ENCODE measurements at regions not wholly inside any gene's neighbourhood (a gene's known extent, or its start where the extent isn't known, plus 50 kb on each side); places are given as distances from the start of the nearest gene placed in this dataset.

- H3K27ac ChIP-seq (ENCODE audit: low read depth, low read length, severe bottlenecking): no peak overlapping the region
- H3K9me3 ChIP-seq (ENCODE audit: control insufficient read depth, low read length): no peaks in the 10 kb centered on the region
- H3K36me3 ChIP-seq (ENCODE audit: control insufficient read depth, insufficient read depth, low read length): no peaks in the 10 kb centered on the region
- peaks cover 3% of the 10 kb centered on the region for H3K4me1 ChIP-seq (ENCODE audit: control insufficient read depth, insufficient read depth, low read length, poor library complexity, severe bottlenecking)
- WGBS, 2 experiments (ENCODE audit: insufficient coverage in 2 of 2): 100% methylated on average over 1 of the region's 3 CpGs; no CpG with 5 or more reads in 1 of the 2 experiments
- H3K4me3 ChIP-seq (ENCODE audit: extremely low read depth, insufficient read depth, low read length, poor library complexity, severe bottlenecking): no peak overlapping the region
Measured at GRCh38 chr10:123521076-123521475, 145.1 kb upstream of the GPR26 start.

DNA sequence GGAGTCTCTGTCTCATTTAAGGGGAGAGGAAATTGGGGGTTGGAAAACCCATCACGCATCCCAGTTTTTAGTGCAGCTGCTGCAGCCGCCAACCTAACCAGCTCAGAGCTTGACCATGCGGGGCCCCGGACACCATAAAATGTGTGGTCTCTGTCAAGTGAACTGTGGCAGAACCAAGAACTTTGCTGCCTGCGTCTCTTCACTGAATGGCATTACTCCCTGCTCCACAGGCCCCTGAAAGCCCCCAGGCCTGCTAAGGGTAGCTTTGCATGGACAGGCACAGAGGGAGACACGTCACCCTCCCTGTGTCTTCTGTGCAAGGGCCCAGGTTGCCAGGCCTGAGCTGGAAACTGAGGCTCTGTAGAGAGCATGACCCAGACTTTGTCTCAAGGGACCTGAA lies 144.6 kb upstream of the GPR26 start:
- H3K36me3 ChIP-seq (ENCODE audit: control insufficient read depth, insufficient read depth, low read length): no peaks in the 10 kb centered on the region
- no peak overlapping the region for H3K4me3 ChIP-seq (ENCODE audit: extremely low read depth, insufficient read depth, low read length, poor library complexity, severe bottlenecking)
- peaks cover 3% of the 10 kb centered on the region for H3K4me1 ChIP-seq (ENCODE audit: control insufficient read depth, insufficient read depth, low read length, poor library complexity, severe bottlenecking)
- no peaks in the 10 kb centered on the region for H3K9me3 ChIP-seq (ENCODE audit: control insufficient read depth, low read length)
- no peak overlapping the region for H3K27ac ChIP-seq (ENCODE audit: low read depth, low read length, severe bottlenecking)
- WGBS, 2 experiments (ENCODE audit: insufficient coverage in 2 of 2): 83 to 100% methylated on average over 1 to 6 of the region's 6 CpGs

DNA sequence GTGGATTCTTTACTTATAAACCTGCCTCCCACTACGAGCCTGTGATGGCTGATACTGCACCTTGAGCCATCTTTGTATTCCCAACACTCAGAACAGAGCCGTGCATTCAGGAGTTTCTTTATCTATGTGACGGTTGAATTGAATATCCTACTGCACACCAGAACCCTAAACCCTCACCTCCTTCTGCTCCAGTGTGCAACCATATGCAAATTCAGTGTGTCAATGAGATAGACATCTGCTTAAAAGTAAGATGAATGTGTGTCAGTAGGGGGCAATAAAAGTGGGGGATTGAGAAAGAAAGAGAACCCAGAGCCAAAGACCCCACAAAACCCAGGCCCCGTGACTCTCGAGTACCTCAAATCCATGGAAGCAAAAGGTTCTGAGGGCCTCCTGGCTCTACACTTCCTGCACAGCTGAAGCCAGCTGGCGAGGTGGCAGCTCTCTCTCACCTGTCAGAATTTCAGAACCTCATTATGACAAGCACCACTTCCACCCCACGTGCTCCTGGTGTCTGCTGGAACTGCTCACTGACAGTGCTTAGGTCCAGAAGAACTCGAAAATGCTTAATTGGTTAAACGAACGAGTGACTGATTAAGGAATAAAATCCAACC lies 143.3 kb upstream of the GPR26 start:
- WGBS, 2 experiments (ENCODE audit: insufficient coverage in 2 of 2): 84 to 88% methylated on average over 7 to 8 of the region's 10 CpGs

DNA sequence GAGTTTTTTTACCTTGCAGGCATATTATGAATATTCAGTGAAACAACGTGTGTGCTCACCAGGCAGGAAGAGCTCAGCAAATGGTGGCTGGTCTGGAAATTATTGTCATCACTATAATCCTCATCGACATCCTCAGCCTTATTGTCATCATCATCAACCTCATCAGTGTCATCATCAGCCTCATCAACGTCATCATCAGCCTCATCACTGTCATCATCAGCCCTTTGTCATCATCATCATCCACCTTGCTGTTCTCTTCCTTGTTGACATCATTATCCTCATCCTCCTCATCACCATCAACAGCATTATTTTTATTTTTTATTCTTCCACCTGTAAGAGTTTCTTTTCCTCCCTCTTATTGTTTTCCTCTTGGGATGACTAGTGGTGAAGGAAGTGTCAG lies 142.3 kb upstream of the GPR26 start:
- WGBS, 2 experiments (ENCODE audit: insufficient coverage in 2 of 2): 91 to 92% methylated on average over 2 to 3 of the region's 3 CpGs
- H3K4me1 ChIP-seq (ENCODE audit: control insufficient read depth, insufficient read depth, low read length, poor library complexity, severe bottlenecking): no peaks in the 10 kb centered on the region
- no peak overlapping the region for H3K4me3 ChIP-seq (ENCODE audit: extremely low read depth, insufficient read depth, low read length, poor library complexity, severe bottlenecking)
- no peaks in the 10 kb centered on the region for H3K9me3 ChIP-seq (ENCODE audit: control insufficient read depth, low read length)
- no peak overlapping the region for H3K27ac ChIP-seq (ENCODE audit: low read depth, low read length, severe bottlenecking)
- H3K36me3 ChIP-seq (ENCODE audit: control insufficient read depth, insufficient read depth, low read length): no peaks in the 10 kb centered on the region

More for the DNA sequence above, 143.3 kb upstream of the GPR26 start:
- Histone ChIP-seq H3K36me3 (ENCODE audit: control insufficient read depth, insufficient read depth, low read length) (no peaks in the 10 kb centered on the region), H3K4me3 (ENCODE audit: extremely low read depth, insufficient read depth, low read length, poor library complexity, severe bottlenecking) (no peak overlapping the region), H3K27ac (ENCODE audit: low read depth, low read length, severe bottlenecking) (no peak overlapping the region), H3K9me3 (ENCODE audit: control insufficient read depth, low read length) (no peaks in the 10 kb centered on the region), H3K4me1 (ENCODE audit: control insufficient read depth, insufficient read depth, low read length, poor library complexity, severe bottlenecking) (no peaks in the 10 kb centered on the region)

- H3K27ac ChIP-seq (ENCODE audit: low read depth, low read length, severe bottlenecking): no peak overlapping the region
- 84 to 95% methylated on average over 5 to 6 of the region's 7 CpGs for WGBS, 2 experiments (ENCODE audit: insufficient coverage in 2 of 2)
- H3K9me3 ChIP-seq (ENCODE audit: control insufficient read depth, low read length): no peaks in the 10 kb centered on the region
- no peak overlapping the region for H3K4me3 ChIP-seq (ENCODE audit: extremely low read depth, insufficient read depth, low read length, poor library complexity, severe bottlenecking)
- H3K4me1 ChIP-seq (ENCODE audit: control insufficient read depth, insufficient read depth, low read length, poor library complexity, severe bottlenecking): no peaks in the 10 kb centered on the region
- no peaks in the 10 kb centered on the region for H3K36me3 ChIP-seq (ENCODE audit: control insufficient read depth, insufficient read depth, low read length)
Measured at GRCh38 chr10:123526356-123527064, 139.6 kb upstream of the GPR26 start.

GRCh38 chr10:123527151-123527550 lies 139.0 kb upstream of the GPR26 start:
- Histone ChIP-seq H3K4me3 (ENCODE audit: extremely low read depth, insufficient read depth, low read length, poor library complexity, severe bottlenecking) (no peak overlapping the region), H3K36me3 (ENCODE audit: control insufficient read depth, insufficient read depth, low read length) (no peaks in the 10 kb centered on the region), H3K27ac (ENCODE audit: low read depth, low read length, severe bottlenecking) (no peak overlapping the region), H3K9me3 (ENCODE audit: control insufficient read depth, low read length) (no peaks in the 10 kb centered on the region), H3K4me1 (ENCODE audit: control insufficient read depth, insufficient read depth, low read length, poor library complexity, severe bottlenecking) (no peaks in the 10 kb centered on the region)

DNA sequence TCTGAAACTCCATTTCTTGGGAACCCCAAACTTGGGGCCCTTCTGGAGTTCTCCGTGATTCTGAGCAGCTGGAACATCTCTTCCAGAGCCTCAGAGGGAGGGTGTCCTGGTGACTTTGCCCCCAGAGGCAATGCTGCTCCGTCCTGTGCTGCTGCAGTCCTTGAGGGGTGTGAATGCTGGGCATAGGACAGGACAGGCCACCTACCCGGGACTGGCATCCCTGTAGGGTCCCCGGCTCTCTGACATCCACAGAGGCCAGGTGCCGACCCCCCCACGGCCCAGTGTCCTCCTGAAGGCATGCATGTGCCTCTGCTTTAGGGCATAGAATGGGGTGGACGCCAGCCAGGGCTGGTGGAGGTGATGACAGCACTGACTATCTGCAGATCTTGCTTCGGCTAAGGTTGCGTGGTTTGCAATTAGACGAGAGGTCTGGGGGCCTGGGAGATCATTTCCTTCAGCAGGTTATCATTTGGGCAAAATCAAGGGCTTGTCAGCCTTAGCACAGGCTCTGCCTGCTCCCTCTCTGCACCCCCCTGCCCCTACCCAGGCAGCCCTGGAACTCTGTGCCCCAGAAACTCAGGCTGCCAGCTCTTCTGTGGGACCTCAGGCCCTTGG lies 136.9 kb upstream of the GPR26 start:
- Histone ChIP-seq H3K9me3 (ENCODE audit: control insufficient read depth, low read length) (no peaks in the 10 kb centered on the region), H3K4me1 (ENCODE audit: control insufficient read depth, insufficient read depth, low read length, poor library complexity, severe bottlenecking) (no peaks in the 10 kb centered on the region), H3K36me3 (ENCODE audit: control insufficient read depth, insufficient read depth, low read length) (no peaks in the 10 kb centered on the region), H3K4me3 (ENCODE audit: extremely low read depth, insufficient read depth, low read length, poor library complexity, severe bottlenecking) (no peak overlapping the region), H3K27ac (ENCODE audit: low read depth, low read length, severe bottlenecking) (no peak overlapping the region)
- 79 to 88% methylated on average over 8 to 10 of the region's 10 CpGs for WGBS, 2 experiments (ENCODE audit: insufficient coverage in 2 of 2)

GRCh38 chr10:123530166-123530870 lies 135.8 kb upstream of the GPR26 start:
- H3K27ac ChIP-seq (ENCODE audit: low read depth, low read length, severe bottlenecking): no peak overlapping the region
- no peaks in the 10 kb centered on the region for H3K4me1 ChIP-seq (ENCODE audit: control insufficient read depth, insufficient read depth, low read length, poor library complexity, severe bottlenecking)
- H3K4me3 ChIP-seq (ENCODE audit: extremely low read depth, insufficient read depth, low read length, poor library complexity, severe bottlenecking): no peak overlapping the region
- no peaks in the 10 kb centered on the region for H3K9me3 ChIP-seq (ENCODE audit: control insufficient read depth, low read length)
- H3K36me3 ChIP-seq (ENCODE audit: control insufficient read depth, insufficient read depth, low read length): no peaks in the 10 kb centered on the region
- 88 to 95% methylated on average over 5 to 8 of the region's 9 CpGs for WGBS, 2 experiments (ENCODE audit: insufficient coverage in 2 of 2)

- Histone ChIP-seq H3K9me3 (ENCODE audit: control insufficient read depth, low read length) (no peaks in the 10 kb centered on the region), H3K27ac (ENCODE audit: low read depth, low read length, severe bottlenecking) (no peak overlapping the region), H3K36me3 (ENCODE audit: control insufficient read depth, insufficient read depth, low read length) (no peaks in the 10 kb centered on the region), H3K4me3 (ENCODE audit: extremely low read depth, insufficient read depth, low read length, poor library complexity, severe bottlenecking) (no peak overlapping the region), H3K4me1 (ENCODE audit: control insufficient read depth, insufficient read depth, low read length, poor library complexity, severe bottlenecking) (peaks cover 10% of the 10 kb centered on the region)
- WGBS, 2 experiments (ENCODE audit: insufficient coverage in 2 of 2): 82 to 87% methylated on average over 2 to 4 of the region's 5 CpGs
Measured at GRCh38 chr10:123535386-123535785, 130.8 kb upstream of the GPR26 start.

GRCh38 chr10:123536176-123536845 lies 129.8 kb upstream of the GPR26 start:
- WGBS, 2 experiments (ENCODE audit: insufficient coverage in 2 of 2): 81 to 96% methylated on average over 4 to 6 of the region's 6 CpGs
- Histone ChIP-seq H3K27ac (ENCODE audit: low read depth, low read length, severe bottlenecking) (no peak overlapping the region), H3K4me1 (ENCODE audit: control insufficient read depth, insufficient read depth, low read length, poor library complexity, severe bottlenecking) (peaks cover 10% of the 10 kb centered on the region), H3K4me3 (ENCODE audit: extremely low read depth, insufficient read depth, low read length, poor library complexity, severe bottlenecking) (no peak overlapping the region), H3K9me3 (ENCODE audit: control insufficient read depth, low read length) (no peaks in the 10 kb centered on the region), H3K36me3 (ENCODE audit: control insufficient read depth, insufficient read depth, low read length) (no peaks in the 10 kb centered on the region)

Data from mesodermal cell (in vitro differentiated cells).